VCaP (cell line): ENCODE measurements at regions not wholly inside any gene's neighbourhood (a gene's known extent, or its start where the extent isn't known, plus 50 kb on each side); places are given as distances from the start of the nearest gene placed in this dataset.

ENCODE experiments used
- H3K27ac ChIP-seq: fragments of 450-650 bp; 2 replicates; pipeline ENCODE4 v1.5.1; 2017
- TF ChIP-seq, protein P1 (sequence below): fragments of 450-650 bp; conservative IDR thresholded peaks from 2 replicates; pipeline ENCODE4 v1.5.1; 2017; ENCODE audit warnings: mild to moderate bottlenecking, moderate library complexity

DNA sequence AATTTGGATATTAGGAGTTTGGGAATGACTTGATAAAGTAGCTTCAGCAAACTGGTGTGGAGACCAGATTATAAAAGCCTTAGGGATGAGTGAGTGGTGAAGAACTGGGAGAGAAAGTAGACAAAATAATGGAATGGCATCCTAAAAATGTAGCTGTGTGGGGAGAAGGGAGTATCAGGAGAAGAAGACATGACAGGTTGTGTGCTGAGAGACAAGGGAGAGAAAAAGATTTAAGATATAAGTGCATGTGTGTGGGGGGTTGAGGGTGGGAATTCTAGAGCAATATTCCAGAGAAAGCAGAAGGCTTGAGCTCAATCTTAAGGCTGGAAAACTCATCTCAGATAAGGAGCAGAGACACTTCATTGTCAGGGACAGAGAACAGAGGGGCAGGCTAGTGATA lies 159.5 kb downstream of the HNMT start:
- TF ChIP-seq, protein P1, sequence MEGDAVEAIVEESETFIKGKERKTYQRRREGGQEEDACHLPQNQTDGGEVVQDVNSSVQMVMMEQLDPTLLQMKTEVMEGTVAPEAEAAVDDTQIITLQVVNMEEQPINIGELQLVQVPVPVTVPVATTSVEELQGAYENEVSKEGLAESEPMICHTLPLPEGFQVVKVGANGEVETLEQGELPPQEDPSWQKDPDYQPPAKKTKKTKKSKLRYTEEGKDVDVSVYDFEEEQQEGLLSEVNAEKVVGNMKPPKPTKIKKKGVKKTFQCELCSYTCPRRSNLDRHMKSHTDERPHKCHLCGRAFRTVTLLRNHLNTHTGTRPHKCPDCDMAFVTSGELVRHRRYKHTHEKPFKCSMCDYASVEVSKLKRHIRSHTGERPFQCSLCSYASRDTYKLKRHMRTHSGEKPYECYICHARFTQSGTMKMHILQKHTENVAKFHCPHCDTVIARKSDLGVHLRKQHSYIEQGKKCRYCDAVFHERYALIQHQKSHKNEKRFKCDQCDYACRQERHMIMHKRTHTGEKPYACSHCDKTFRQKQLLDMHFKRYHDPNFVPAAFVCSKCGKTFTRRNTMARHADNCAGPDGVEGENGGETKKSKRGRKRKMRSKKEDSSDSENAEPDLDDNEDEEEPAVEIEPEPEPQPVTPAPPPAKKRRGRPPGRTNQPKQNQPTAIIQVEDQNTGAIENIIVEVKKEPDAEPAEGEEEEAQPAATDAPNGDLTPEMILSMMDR = no peak
- H3K27ac ChIP-seq = no peak overlapping the region

DNA sequence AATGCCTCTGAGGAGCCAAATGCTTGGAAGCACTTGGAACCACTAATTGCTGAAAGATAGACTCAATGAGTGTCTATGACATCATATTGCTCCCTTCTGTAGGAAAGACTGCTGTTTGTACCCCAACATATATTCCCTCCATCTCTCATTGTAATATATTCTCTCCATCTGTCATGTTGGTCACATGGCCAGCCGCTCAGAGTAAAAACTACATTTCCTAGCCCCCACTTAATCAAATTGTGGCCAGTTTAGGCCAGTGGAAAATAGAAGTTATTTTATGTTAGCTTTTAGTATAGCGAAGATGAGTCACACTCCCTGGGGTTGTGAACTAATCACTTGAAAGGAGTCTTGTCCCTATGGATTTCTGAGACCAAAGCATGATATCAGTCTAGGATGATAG lies 160.2 kb downstream of the HNMT start:
- no peak overlapping the region for H3K27ac ChIP-seq
- TF ChIP-seq, protein P1 = no peak

DNA sequence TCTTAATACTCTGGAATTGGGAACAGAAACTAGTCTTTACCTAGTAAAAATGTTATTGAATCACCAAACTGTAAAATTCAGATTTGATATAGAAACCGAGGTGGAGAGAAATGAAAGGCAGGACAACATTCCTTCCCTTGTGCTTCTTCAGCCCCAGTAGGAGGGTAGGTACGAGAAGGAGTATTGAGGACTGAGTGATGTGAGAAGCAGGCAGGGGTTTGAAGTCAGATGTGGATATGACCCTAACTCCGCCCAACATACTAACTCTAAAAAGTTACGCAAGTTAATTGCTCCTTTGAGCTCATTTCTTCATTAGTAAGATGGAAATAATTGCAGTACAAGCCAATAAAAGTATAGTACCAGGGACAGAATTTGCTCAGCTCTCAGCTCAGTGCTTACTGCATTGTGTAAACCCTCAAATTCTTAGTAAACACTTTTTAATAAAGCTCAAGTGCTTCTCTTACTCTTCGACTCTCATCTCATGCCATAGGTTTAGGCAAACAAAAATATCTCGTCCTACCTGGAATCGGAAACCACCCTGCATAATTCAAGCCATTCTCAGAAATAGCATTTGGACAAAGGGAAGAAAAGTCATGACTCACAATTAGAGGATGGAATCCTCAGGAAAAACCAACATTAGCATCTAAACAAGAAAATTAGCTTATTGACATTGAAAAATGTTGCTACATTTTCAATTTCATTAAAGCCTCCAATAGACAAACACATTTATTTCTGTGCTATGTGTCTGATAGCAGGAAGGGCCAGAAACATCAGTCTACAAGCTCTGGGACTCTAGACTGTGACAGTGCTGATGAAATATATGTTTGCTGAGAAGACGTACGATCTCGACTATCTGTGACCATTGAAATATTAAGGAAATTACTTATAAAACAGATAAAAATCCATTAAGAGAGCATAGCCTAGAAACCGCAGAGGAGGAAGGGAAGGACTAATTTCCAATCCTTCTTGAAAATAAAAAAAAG lies 161.3 kb downstream of the HNMT start:
- TF ChIP-seq, protein P1 = no peak
- H3K27ac ChIP-seq = no peak overlapping the region

DNA sequence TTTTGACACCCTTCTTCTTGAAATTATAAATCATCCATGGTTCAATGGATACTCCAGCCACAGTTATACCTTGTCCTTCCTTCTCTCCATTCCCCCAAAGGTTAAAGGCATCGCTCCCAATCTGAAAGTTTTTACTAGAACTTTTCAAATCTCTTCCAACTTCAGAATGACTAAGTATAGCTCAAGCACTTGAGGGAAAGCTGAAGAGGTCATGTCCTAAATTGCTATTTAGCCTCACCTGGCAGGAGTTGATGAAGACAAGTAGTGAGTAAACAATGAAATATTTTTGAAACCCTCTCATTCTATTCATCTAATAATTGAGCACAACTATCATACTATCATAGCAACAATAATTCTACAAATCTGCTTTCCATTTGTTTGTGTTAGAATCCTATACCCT lies 167.8 kb downstream of the HNMT start:
- no peak overlapping the region for H3K27ac ChIP-seq
- TF ChIP-seq, protein P1 = no peak

DNA sequence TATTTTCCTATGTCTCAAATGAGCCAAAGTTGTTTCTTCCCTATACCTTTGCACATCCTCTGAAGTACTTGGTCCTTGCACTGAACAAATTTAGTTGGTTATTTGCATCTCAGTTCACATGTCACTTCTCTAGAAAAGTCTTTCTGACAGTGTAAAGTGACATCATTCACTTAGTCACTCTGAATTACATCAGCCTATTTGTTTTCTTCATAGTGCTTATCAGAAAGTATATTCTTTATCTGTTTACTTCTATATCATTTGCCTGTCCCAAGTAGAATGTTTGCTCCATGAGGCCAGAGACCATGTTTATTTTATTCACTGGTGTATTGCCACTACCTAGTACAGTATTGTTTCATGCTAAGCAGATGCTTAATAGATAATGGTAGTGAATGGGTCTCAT lies 173.7 kb downstream of the HNMT start:
- TF ChIP-seq, protein P1 = no peak

DNA sequence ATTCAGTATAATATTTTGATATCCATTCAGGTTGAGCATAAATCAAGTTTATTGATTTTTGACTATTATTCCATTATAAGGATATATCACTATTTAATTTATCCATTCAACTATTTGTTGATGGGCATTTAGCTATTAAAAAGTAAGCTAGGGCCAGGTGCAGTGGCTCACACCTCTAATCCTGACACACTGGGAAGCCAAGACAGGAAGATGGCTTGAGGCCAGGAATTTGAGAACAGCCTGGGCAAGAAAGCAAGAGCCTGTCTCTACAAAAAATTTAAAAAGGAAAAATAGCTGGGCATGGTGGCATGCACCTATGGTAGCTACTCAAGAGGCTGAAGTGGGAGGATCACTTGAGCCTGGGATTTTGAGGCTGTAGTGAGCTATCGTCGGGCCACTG lies 183.5 kb downstream of the HNMT start:
- H3K27ac ChIP-seq = no peak overlapping the region
- TF ChIP-seq, protein P1 = no peak

More for the DNA sequence above, 173.7 kb downstream of the HNMT start:
- no peak overlapping the region for H3K27ac ChIP-seq

DNA sequence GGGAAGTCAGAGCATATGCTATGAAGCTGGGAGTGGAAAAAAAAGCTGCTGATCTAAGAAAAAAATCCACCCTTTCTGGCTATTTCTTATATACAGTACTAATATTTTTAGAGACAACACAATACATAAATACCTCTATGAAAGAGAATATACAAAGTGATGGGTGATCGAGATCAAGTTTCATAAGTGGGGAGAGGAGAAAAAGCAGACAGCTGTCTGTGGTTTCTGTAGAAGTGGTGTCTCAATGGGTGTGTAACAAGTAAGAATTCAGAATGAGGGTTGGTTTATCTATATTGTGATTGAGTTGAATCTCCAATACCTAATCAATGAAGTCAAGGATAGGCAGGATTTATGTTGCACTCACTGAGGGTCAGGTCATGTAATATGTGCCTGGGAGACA lies 191.0 kb downstream of the HNMT start:
- no peak overlapping the region for H3K27ac ChIP-seq
- TF ChIP-seq, protein P1 = no peak
